ENCODE measurements at regions not wholly inside any gene's neighbourhood (a gene's known extent, or its start where the extent isn't known, plus 50 kb on each side); places are given as distances from the start of the nearest gene placed in this dataset.
"Not testable (repeated sequence)": the region's sequence is repeated elsewhere in the genome, so short reads cannot be mapped to it uniquely, and the experiment has no call there.

- no peak for DNase-seq (ENCODE audit: low spot score)
These were observed 614.0 kb upstream of the SYNCRIP start for GRCh38 chr6:86256615-86257187.

- no peak for DNase-seq (ENCODE audit: low spot score)
These were observed 613.3 kb upstream of the SYNCRIP start for GRCh38 chr6:86255973-86256372.

- DNase-seq (ENCODE audit: low spot score): no peak
These were observed 608.4 kb upstream of the SYNCRIP start for GRCh38 chr6:86251106-86251505.

GRCh38 chr6:86217906-86218305 lies 575.2 kb upstream of the SYNCRIP start:
- DNase-seq (ENCODE audit: low spot score): no peak

- DNase-seq (ENCODE audit: low spot score): no peak
These were observed 572.6 kb upstream of the SYNCRIP start for GRCh38 chr6:86215323-86215722.

- DNase-seq (ENCODE audit: low spot score): no peak
These were observed 563.3 kb upstream of the SYNCRIP start for GRCh38 chr6:86205980-86206379.

- no peak for DNase-seq (ENCODE audit: low spot score)
These were observed 560.4 kb upstream of the SYNCRIP start for GRCh38 chr6:86203044-86203443.

GRCh38 chr6:86193821-86194220 lies 551.1 kb upstream of the SYNCRIP start:
- no peak for DNase-seq (ENCODE audit: low spot score)

GRCh38 chr6:86192123-86192522 lies 549.4 kb upstream of the SYNCRIP start:
- no peak for DNase-seq (ENCODE audit: low spot score)

GRCh38 chr6:86175149-86175548 lies 532.5 kb upstream of the SYNCRIP start:
- DNase-seq (ENCODE audit: low spot score): not testable (repeated sequence)

GRCh38 chr6:86154852-86155251 lies 512.2 kb upstream of the SYNCRIP start:
- no peak for DNase-seq (ENCODE audit: low spot score)

- DNase-seq (ENCODE audit: low spot score): no peak
These were observed 510.8 kb upstream of the SYNCRIP start for GRCh38 chr6:86153521-86153920.

- no peak for DNase-seq (ENCODE audit: low spot score)
These were observed 509.9 kb upstream of the SYNCRIP start for GRCh38 chr6:86152546-86152945.

GRCh38 chr6:86148586-86148985 lies 505.9 kb upstream of the SYNCRIP start:
- DNase-seq (ENCODE audit: low spot score): no peak

GRCh38 chr6:86147859-86148258 lies 505.2 kb upstream of the SYNCRIP start:
- DNase-seq (ENCODE audit: low spot score): no peak

GRCh38 chr6:86147311-86147710 lies 504.6 kb upstream of the SYNCRIP start:
- no peak for DNase-seq (ENCODE audit: low spot score)

- DNase-seq (ENCODE audit: low spot score): not testable (repeated sequence)
These were observed 504.1 kb upstream of the SYNCRIP start for GRCh38 chr6:86146751-86147150.

GRCh38 chr6:86142326-86142725 lies 499.6 kb upstream of the SYNCRIP start:
- DNase-seq (ENCODE audit: low spot score): no peak

- DNase-seq (ENCODE audit: low spot score): no peak
These were observed 485.6 kb upstream of the SYNCRIP start for GRCh38 chr6:86128130-86128814.

- no peak for DNase-seq (ENCODE audit: low spot score)
These were observed 479.4 kb upstream of the SYNCRIP start for GRCh38 chr6:86122086-86122485.

GRCh38 chr6:86118271-86118670 lies 475.6 kb upstream of the SYNCRIP start:
- no peak for DNase-seq (ENCODE audit: low spot score)

GRCh38 chr6:86107985-86108384 lies 465.3 kb upstream of the SYNCRIP start:
- no peak for DNase-seq (ENCODE audit: low spot score)

- no peak for DNase-seq (ENCODE audit: low spot score)
These were observed 445.3 kb upstream of the SYNCRIP start for GRCh38 chr6:86087954-86088353.

GRCh38 chr6:86079938-86080337 lies 437.3 kb upstream of the SYNCRIP start:
- no peak for DNase-seq (ENCODE audit: low spot score)
